MM.1S (cell line): ENCODE measurements at regions not wholly inside any gene's neighbourhood (a gene's known extent, or its start where the extent isn't known, plus 50 kb on each side); places are given as distances from the start of the nearest gene placed in this dataset.
"Not testable (repeated sequence)": the region's sequence is repeated elsewhere in the genome, so short reads cannot be mapped to it uniquely, and the experiment has no call there.

Experiments
- CTCF ChIP-seq: fragments of 300-600 bp; sonication (generic); IDR thresholded peaks from 2 replicates; pipeline ENCODE4 v1.5.1; 2016; ENCODE audit warnings: antibody characterized with exemption, low read length, mixed read lengths
- EZH2 ChIP-seq: fragments of 300-600 bp; sonication (generic); optimal IDR thresholded peaks from 2 replicates; pipeline ENCODE3; 2017; ENCODE audit warnings: low read depth, mild to moderate bottlenecking, antibody characterized with exemption, low read length, mixed read lengths

- TF ChIP-seq EZH2, CTCF: not testable (repeated sequence)
Measured at GRCh38 chr10:33956322-33956721, 621.9 kb upstream of the NRP1 start.
